Activated CD8-positive, alpha-beta memory T cell treated with anti-CD3 and anti-CD28 coated beads, Interleukin-2, amount 50 U/mL, for 48 hours (primary cell): ENCODE measurements at regions not wholly inside any gene's neighbourhood (a gene's known extent, or its start where the extent isn't known, plus 50 kb on each side); places are given as distances from the start of the nearest gene placed in this dataset.

Experiments used
- DNase-seq: peaks from one replicate; pipeline ENCODE4 v3.0.0-alpha.2; 2020

- DNase-seq: no peak
These were observed 514.7 kb downstream of the PLPP3 start for GRCh38 chr1:56064705-56065104.

- DNase-seq: no peak
These were observed 515.9 kb downstream of the PLPP3 start for GRCh38 chr1:56063461-56063860.

- no peak for DNase-seq
These were observed 516.7 kb downstream of the PLPP3 start for GRCh38 chr1:56062625-56063024.

GRCh38 chr1:56061824-56062223 lies 517.5 kb downstream of the PLPP3 start:
- DNase-seq: no peak

- DNase-seq: no peak
These were observed 518.5 kb downstream of the PLPP3 start for GRCh38 chr1:56060906-56061305.

- no peak for DNase-seq
These were observed 521.6 kb downstream of the PLPP3 start for GRCh38 chr1:56057466-56058405.

GRCh38 chr1:56056438-56057287 lies 522.7 kb downstream of the PLPP3 start:
- DNase-seq: no peak

GRCh38 chr1:56054959-56055358 lies 524.4 kb downstream of the PLPP3 start:
- DNase-seq: no peak

GRCh38 chr1:56052041-56052440 lies 527.3 kb downstream of the PLPP3 start:
- DNase-seq: no peak

- no peak for DNase-seq
These were observed 528.5 kb downstream of the PLPP3 start for GRCh38 chr1:56050911-56051310.

- DNase-seq: no peak
These were observed 533.9 kb downstream of the PLPP3 start for GRCh38 chr1:56045477-56045876.

- no peak for DNase-seq
These were observed 534.3 kb downstream of the PLPP3 start for GRCh38 chr1:56045062-56045461.

- no peak for DNase-seq
These were observed 542.9 kb downstream of the PLPP3 start for GRCh38 chr1:56036479-56036878.

GRCh38 chr1:56034847-56035481 lies 544.4 kb downstream of the PLPP3 start:
- DNase-seq: no peak

- no peak for DNase-seq
These were observed 545.1 kb downstream of the PLPP3 start for GRCh38 chr1:56034222-56034621.

GRCh38 chr1:56033321-56034037 lies 545.9 kb downstream of the PLPP3 start:
- DNase-seq: no peak

- no peak for DNase-seq
These were observed 547.2 kb downstream of the PLPP3 start for GRCh38 chr1:56032096-56032676.

GRCh38 chr1:56031001-56031400 lies 548.4 kb downstream of the PLPP3 start:
- DNase-seq: no peak

GRCh38 chr1:56029319-56030003 lies 549.9 kb downstream of the PLPP3 start:
- DNase-seq: no peak

GRCh38 chr1:56028911-56029310 lies 550.5 kb downstream of the PLPP3 start:
- no peak for DNase-seq

- no peak for DNase-seq
These were observed 551.1 kb downstream of the PLPP3 start for GRCh38 chr1:56028244-56028643.

- no peak for DNase-seq
These were observed 553.4 kb downstream of the PLPP3 start for GRCh38 chr1:56025942-56026341.
